Left colon (tissue), 2 donors: ENCODE measurements at regions not wholly inside any gene's neighbourhood (a gene's known extent, or its start where the extent isn't known, plus 50 kb on each side); places are given as distances from the start of the nearest gene placed in this dataset.
"Not testable (repeated sequence)": the region's sequence is repeated elsewhere in the genome, so short reads cannot be mapped to it uniquely, and the experiment has no call there.

Experiments used
- ATAC-seq: fragments of 200-7000 bp; cut with Tn5 transposase; one replicate; pipeline ENCODE4 v1.9.1; 2020; ENCODE audit warnings: mild to moderate bottlenecking, moderate library complexity
- DNase-seq, 2 donors: peaks; one replicate each; pipeline ENCODE4 v3.0.0-alpha.2; 2020
- intact Hi-C, 2 donors: fragments of 100-400 bp; cut with DNase I in 1 of 2; cut with micrococcal nuclease in 1 of 2; formaldehyde crosslinking; loops; one replicate each; pipeline versions ENCODE4 v1.11.2 to v1.14.0; 2022; cut with DNase I, micrococcal nuclease
- donor health status: DM: no; HTN: no; CAD: no.
- donor health status: DM: yes; HTN: yes; CAD: no.

DNA sequence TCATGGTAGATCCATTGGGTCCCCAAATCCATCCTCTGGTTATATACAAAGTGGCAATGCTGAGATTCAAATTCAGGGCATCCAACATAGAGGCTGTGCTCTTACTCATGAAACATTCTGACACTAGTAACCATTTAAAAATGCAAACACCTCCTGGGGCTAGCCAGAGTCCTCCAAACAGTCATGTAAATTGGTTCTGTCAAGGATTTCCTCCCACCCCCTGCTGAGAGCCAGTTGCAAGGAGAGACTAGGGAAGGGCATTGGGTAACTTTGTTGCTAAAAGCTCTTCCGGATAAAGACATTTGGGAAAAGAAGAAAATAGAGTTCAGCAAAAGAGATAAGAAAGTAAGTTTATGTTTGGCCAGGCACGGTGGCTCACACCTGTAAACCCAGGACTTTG is 58.3 kb downstream of the ART5 start:
- ATAC-seq, intact Hi-C loops, DNase-seq: not testable (repeated sequence)

DNA sequence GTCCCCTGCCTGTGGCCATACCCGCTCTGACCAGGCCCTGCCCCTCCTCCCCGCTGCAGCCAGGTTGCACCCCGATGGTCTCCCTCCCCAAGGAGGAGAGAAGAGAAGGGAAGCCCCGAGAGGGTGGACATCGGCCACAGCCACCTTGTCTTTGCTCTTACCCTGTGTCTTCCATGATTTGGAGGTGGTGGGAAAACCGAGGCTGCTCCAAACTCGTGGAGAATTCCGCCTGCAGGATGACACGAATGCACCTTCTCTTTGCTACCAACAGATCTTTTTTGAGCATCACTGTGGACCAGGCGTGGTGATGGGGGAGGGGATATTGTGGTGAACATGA is 60.4 kb downstream of the ART5 start:
- intact Hi-C loops, ATAC-seq: not testable (repeated sequence)

GRCh38 chr11:3580487-3581388 is 61.1 kb downstream of the ART5 start:
- intact Hi-C loops, result not testable (repeated sequence)
- DNase-seq (peak; percentile 30 to 69), ATAC-seq (peak; percentile 58)

More for the DNA sequence above, 60.4 kb downstream of the ART5 start:
- DNase-seq, result not testable (repeated sequence)

- ATAC-seq, result not testable (repeated sequence)
These were observed 62.0 kb downstream of the ART5 start for GRCh38 chr11:3579600-3580459.

GRCh38 chr11:3576066-3576604 is 65.7 kb downstream of the ART5 start:
- intact Hi-C loops, result loop anchor here in 1 of 2 donors (10.0 kb wide), 1 partner anchor 121 kb away; no protein-coding TSS in a partner anchor
- not testable (repeated sequence) for ATAC-seq, DNase-seq

More at GRCh38 chr11:3579600-3580459, 62.0 kb downstream of the ART5 start:
- not testable (repeated sequence) for DNase-seq
- intact Hi-C loops, result loop anchor here in 1 of 2 donors (10.0 kb wide), 1 partner anchor 125 kb away; no protein-coding TSS in a partner anchor

GRCh38 chr11:3572976-3573647 is 68.7 kb downstream of the ART5 start:
- intact Hi-C loops, result loop anchor here in 1 of 2 donors (10.0 kb wide), 1 partner anchor 118 kb away; no protein-coding TSS in a partner anchor
- not testable (repeated sequence) for DNase-seq
- ATAC-seq, result peak; percentile 60

- DNase-seq (peak; percentile 55 to 76), ATAC-seq (peak; percentile 100)
- intact Hi-C loops, result loop anchor here in 1 of 2 donors (10.0 kb wide), 1 partner anchor 117 kb away; no protein-coding TSS in a partner anchor
These were observed 70.0 kb downstream of the ART5 start for GRCh38 chr11:3571752-3572151.

- intact Hi-C loops, ATAC-seq, DNase-seq: not testable (repeated sequence)
These were observed 76.0 kb downstream of the ART5 start for GRCh38 chr11:3565838-3566237.

GRCh38 chr11:3564383-3564782 is 77.4 kb downstream of the ART5 start:
- ATAC-seq, intact Hi-C loops, DNase-seq: not testable (repeated sequence)

- DNase-seq, ATAC-seq, intact Hi-C loops: not testable (repeated sequence)
These were observed 87.2 kb downstream of the ART5 start for GRCh38 chr11:3554621-3555020.

DNA sequence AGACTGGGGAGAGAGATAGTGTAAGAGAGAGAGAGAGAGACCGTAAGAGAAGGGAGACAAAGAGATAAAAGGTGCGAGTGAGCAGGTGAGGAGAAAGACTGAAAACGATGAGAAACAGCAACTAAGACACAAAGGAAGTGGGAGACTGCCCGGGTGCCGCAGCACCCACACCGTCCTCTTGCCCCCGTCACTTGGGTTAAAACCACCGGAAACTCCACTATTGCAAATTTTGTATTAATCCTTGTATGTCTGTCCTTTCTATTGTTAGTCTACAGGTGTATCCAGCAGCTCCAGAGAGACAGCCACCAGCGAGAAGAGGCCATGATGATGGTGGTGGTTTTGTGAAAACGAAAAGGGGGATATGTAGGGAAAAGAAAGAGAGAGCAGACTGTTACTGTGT is 96.8 kb downstream of the ART5 start:
- ATAC-seq, intact Hi-C loops, DNase-seq: not testable (repeated sequence)

- ATAC-seq, DNase-seq, intact Hi-C loops: not testable (repeated sequence)
These were observed 103.6 kb downstream of the ART5 start for GRCh38 chr11:3538220-3538619.

DNA sequence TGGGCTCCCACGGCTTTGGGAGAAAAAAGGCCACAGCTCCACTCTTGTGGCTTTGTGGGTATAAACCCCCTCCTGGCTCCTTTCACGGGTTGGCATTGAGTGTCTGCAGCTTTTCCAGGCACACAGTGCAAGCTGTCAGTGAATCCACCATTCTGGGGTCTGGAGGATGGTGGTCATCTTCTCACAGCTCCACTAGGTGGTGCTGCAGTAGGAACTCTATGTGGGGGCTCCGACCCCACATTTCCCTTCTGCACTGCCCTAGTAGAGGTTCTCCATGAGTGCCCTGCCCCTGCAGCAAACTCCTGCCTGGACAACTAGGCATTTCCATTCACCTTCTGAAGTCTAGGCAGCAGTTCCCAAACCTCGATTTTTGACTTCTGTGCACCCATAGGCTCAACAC is 104.5 kb downstream of the ART5 start:
- DNase-seq, ATAC-seq, intact Hi-C loops: not testable (repeated sequence)

DNA sequence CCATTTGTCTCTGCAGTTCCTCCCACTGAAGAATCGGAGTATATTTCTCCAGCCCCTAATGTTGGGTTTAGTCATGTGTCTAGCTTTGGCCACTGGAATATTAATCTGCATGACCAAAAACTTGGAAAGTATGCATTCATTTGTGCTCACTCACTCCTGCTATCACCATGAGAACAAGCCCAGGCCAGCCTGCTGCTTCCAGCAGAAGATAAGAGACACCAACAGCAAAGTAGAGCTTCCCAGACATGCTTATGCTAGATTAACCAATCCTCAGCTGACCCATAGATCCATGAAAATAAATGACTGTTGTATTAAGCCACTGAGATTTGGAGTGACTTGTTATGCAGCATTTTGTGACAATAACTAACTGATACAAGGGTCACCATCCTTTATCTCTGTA is 108.8 kb downstream of the ART5 start:
- DNase-seq, intact Hi-C loops, ATAC-seq: not testable (repeated sequence)

DNA sequence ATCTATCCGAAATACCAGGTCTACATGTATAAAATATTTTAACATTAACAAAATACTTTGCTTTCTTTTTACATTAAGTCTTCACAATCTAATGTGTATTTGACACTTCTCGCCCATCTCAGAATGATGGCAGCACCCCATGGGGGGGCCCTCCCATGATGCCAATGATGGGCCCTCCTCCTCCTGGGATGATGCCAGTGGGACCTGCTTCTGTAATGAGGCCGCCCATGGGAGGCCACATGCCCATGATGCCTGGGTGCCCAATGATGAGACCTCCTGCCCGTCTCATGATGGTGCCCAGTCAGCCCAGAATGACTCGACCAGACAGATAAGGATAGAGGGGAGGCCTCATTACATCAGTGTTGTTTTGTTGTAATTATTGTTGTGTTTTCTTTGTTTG is 110.5 kb downstream of the ART5 start:
- ATAC-seq, intact Hi-C loops, DNase-seq: not testable (repeated sequence)

GRCh38 chr11:3523567-3523966 is 118.2 kb downstream of the ART5 start:
- DNase-seq, ATAC-seq, intact Hi-C loops: not testable (repeated sequence)

DNA sequence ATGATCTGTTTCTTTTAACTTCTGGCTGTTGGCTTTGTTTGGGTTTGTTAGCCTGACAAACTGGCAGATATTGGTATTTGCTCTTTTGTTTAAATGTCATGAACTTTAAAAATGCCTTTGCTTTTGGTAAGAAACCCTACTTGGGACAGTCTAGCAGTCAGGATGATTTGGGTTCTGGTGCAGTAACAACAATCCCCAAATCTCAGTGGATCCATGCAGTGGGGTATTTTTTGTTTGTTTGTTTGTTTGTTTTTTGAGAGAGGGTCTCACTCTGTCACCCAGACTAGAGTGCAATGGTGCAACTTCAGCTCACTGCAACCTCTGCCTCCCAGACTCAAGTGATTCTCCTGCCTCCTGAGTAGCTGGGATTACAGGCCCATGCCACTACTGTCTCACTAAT is 120.9 kb downstream of the ART5 start:
- intact Hi-C loops, DNase-seq, ATAC-seq: not testable (repeated sequence)

DNA sequence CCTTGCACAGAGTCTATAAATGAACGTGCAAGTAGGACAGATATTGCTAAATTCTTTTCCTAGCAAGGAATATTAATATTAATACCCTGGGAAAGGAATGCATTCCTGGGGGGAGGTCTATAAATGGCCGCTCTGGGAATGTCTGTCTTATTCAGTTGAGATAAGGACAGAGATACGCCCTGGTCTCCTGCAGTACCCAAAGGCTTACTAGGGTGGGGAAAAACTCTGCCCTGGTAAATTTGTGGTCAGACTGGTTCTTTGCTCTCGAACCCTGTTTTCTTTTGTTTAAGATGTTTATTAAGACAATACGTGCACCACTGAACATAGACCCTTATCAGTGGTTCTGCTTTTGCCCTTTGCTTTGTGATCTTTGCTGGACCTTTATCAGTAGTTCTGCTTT is 122.0 kb downstream of the ART5 start:
- DNase-seq, ATAC-seq, intact Hi-C loops: not testable (repeated sequence)
